Middle frontal gyrus (tissue), 1 donor: ENCODE measurements at regions not wholly inside any gene's neighbourhood (a gene's known extent, or its start where the extent isn't known, plus 50 kb on each side); places are given as distances from the start of the nearest gene placed in this dataset.

ENCODE experiments used
- DNase-seq: peaks from one replicate; pipeline ENCODE4 v3.0.0-alpha.2; 2015; ENCODE audit warnings: low spot score; ENCODE audit errors: extremely low spot score

GRCh38 chr5:61737301-61737963 is 405.4 kb downstream of the ZSWIM6 start:
- no peak for DNase-seq

DNA sequence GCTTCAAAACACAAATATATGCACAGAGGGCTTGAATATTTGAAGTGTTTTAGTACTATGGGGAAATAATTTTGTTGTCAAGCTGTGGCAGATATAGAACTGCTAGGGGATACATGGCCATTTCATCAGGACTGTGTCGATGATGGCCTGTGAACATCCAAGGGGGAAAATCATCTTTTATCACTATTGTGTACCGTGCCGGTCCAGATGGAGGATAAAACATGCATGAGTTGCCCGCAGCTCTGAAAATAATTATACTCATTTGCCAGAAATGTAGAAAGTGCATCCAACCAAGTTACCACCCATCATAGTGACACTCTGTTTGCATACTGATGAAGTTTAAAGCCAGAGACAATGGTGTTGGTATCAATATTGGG is 405.9 kb downstream of the ZSWIM6 start:
- no peak for DNase-seq

- no peak for DNase-seq
Observed at GRCh38 chr5:61738446-61738845, 406.4 kb downstream of the ZSWIM6 start.

- DNase-seq, result no peak
Observed at GRCh38 chr5:61744690-61745619, 412.9 kb downstream of the ZSWIM6 start.

GRCh38 chr5:61746831-61747575 is 414.9 kb downstream of the ZSWIM6 start:
- no peak for DNase-seq

GRCh38 chr5:61748121-61748520 is 416.1 kb downstream of the ZSWIM6 start:
- DNase-seq, result no peak

DNA sequence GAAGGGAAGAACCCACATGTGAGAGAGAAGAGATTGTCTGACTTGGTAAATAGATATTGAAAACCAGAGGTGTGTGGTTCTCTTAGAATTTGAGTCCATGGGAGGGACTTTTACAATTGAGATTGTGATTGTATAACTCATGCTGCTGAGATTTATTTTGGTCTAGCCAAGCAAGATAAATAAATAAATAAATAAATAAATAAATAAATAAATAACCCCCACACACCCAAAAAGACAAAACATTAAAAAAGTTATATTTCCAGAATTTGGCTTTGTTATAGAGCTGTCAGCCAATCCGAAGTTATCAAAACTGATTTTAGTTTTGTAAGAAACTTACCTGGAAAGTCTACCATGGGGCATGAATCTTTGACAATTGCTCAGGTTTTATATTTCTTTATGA is 416.6 kb downstream of the ZSWIM6 start:
- no peak for DNase-seq

GRCh38 chr5:61752588-61752987 is 420.5 kb downstream of the ZSWIM6 start:
- no peak for DNase-seq

DNA sequence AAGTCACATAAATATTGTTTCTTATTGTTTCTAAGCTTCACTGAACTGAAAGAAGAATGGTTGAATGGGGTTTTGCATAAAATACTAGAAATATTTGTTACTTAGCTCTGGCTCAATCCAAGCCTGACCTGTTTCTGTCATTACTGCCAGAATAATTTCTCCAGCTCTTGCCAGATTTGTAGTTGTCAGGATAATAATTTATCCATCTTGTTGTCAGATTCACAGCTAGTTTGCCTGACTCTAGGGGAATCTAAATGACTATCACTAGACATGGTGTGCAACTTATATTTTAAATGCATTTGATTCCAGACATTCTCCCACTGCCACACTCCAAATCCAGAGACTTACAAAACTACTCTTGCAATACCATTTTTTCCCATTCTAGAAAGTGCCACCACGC is 422.7 kb downstream of the ZSWIM6 start:
- DNase-seq, result no peak

DNA sequence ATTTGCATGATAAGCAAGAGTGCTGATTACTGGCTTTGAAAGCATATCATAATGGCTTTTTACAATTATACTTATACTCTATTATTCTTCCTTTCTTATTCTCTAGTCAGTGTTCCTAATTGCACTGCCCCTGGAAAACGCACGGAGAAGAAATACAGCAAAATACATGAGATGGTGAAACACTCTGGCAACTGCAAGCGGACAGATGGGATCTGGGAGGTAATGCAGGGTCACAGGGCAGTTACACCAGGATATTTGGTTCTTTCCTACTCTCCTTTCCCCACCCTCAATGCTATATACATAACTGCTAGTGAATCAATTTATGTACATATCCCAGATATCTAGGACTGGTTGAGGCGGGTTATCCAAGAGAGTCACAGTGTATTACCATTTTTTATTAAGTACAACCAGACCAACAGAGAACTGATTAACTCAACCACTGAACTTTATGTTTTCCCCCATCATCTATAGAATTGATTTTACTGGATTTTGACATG is 423.7 kb downstream of the ZSWIM6 start:
- DNase-seq, result no peak

DNA sequence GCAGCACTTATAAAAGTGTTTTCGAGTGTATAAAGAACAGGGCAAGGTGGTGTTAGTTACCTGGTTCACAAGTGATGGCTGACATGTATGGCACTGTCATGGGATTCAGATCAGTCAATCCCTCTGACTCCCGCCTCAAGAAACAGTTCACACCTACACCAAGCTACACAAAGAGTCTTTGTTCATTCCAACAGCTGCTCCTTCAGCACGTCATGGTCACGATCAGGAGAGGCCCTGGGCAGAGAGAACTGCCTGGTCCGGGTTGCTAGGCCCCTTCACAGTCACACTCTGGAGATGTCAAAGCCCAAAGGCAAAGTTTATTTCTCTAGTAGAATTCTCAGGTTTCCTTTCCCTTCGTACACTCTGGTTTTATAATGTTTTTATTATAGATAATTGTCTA is 426.7 kb downstream of the ZSWIM6 start:
- DNase-seq, result no peak

- DNase-seq, result no peak
Observed at GRCh38 chr5:61765471-61765870, 433.4 kb downstream of the ZSWIM6 start.

DNA sequence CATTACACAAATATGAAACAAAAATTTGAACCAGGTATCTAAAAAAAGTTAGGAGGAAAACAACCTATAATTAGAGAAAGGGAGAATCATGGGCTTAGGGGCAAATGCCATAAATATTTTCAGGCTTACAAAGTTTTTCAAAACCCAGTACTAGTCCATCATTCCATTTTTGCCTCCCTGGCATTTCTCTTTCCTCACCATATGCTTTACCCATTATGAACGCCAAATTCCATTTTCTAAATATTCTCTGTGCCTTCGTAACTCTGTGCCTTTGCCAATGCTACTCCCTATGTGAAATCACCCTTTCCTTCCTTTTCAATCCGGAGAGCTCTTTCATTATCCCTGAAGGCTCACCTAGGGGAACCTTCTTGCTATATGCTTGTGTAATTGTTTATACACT is 434.1 kb downstream of the ZSWIM6 start:
- no peak for DNase-seq

GRCh38 chr5:61767231-61768080 is 435.4 kb downstream of the ZSWIM6 start:
- no peak for DNase-seq

GRCh38 chr5:61768692-61769281 is 436.7 kb downstream of the ZSWIM6 start:
- DNase-seq, result no peak

DNA sequence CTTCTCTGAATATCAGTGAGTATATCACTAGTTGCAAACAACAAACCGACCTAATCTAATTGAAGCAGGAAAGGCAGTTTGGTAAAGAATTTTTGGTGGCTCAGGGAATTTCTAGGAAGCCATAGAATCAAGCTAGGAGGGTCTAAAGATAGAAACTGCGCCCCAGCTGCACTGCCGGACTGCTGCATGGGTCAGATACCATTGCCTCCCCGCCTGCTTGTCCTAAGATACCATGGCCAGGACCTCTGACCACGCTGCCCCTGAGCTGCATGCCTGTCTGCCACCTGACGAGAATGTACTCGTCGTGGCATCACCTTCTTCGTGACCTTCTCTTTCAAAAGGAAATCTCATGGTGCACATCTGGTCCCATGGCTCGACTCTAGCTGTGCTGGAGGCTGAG is 439.0 kb downstream of the ZSWIM6 start:
- DNase-seq, result no peak

- DNase-seq, result no peak
Observed at GRCh38 chr5:61771808-61772207, 439.8 kb downstream of the ZSWIM6 start.

GRCh38 chr5:61775901-61776300 is 443.8 kb downstream of the ZSWIM6 start:
- DNase-seq, result no peak

DNA sequence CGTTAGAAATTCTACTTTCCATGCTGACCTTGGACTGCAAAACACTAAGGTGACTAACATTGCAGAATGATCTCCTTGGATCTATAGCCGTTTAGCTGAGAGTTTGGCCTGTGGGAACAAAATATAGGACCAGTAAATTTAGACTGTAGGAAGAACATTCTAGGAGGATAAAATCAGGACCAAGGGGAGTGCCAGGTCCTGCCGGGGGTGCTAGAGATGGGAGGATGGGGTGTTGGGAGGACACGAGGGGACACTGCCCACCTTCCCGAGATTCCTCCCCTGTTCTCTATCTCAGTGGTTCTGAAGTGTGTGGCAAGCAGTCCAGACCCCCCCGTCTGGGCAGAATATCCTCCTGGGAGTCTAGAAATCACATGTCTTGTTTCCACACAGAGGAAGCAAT is 445.2 kb downstream of the ZSWIM6 start:
- DNase-seq, result no peak

- no peak for DNase-seq
Observed at GRCh38 chr5:61779743-61780142, 447.7 kb downstream of the ZSWIM6 start.

DNA sequence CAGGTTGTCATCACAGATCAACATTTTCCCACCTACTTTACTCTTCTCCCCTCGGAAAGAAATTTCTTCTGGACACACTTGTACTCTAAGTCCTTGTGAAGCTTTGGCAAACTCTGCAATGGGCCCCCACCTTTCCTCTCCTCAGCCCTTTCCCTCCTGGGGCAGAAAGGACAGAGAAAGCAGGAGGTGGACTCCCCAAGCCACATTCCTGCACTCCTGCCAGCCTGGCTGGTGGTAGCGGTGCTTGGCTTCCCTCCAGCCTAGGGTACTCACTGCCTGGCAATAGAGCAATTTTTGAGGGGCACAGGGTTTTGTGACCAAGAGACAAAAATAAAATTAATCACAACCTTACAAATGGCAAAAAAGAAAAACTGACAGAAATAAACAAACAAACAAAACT is 451.4 kb downstream of the ZSWIM6 start:
- no peak for DNase-seq
